ENCODE measurements at regions not wholly inside any gene's neighbourhood (a gene's known extent, or its start where the extent isn't known, plus 50 kb on each side); places are given as distances from the start of the nearest gene placed in this dataset.
"Not testable (repeated sequence)": the region's sequence is repeated elsewhere in the genome, so short reads cannot be mapped to it uniquely, and the experiment has no call there.

DNA sequence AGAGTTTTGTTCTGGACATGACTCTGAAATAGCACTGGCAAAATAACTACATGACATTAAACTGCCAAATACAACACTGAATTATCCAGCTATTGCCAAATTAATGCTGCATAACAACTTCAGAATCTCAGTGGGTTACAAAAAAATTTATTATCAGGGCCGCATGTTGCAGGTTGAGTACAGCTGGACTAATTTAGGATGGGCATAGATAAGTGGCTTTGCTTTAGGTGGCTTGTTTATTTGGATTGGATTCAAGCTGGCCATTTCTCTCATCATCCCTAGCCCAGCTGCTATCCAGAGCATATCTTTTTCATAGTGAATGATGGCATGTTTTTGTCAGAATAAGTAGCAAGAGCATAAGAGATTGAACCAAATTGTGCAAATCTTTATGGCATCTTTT is 1277.1 kb downstream of the REEP3 start:
- Histone ChIP-seq H3K18ac (ENCODE audit: low read length) (no peak overlapping the region), H3K9ac (ENCODE audit: low read depth, low read length, poor library complexity) (no peak overlapping the region), H3K4ac (ENCODE audit: low read length) (no peak overlapping the region), H3K4me3 (ENCODE audit: low read length in 2 of 2) (no peak overlapping the region), H2AFZ (ENCODE audit: low read length) (no peak overlapping the region), H3K79me1 (ENCODE audit: low read depth, low read length) (no peaks in the 10 kb centered on the region), H4K8ac (ENCODE audit: low read depth, low read length) (no peak overlapping the region), H3K9me3 (replicated peaks in 1 of 2; ENCODE audit: control insufficient read depth in 2 of 2, insufficient read depth in 1 of 2, low read depth in 1 of 2, low read length in 2 of 2) (no peaks in the 10 kb centered on the region), H3K36me3 (replicated peaks in 1 of 2; ENCODE audit: control insufficient read depth in 2 of 2, insufficient read depth in 2 of 2, low read length in 2 of 2) (no peaks in the 10 kb centered on the region), H4K91ac (ENCODE audit: low read depth, low read length, poor library complexity) (no peak overlapping the region), H3K14ac (ENCODE audit: low read length) (no peak overlapping the region), H2BK15ac (ENCODE audit: low read length) (no peak overlapping the region), H3K27ac (replicated peaks; ENCODE audit: low read length) (no peak overlapping the region), H2BK12ac (ENCODE audit: low read length) (no peak overlapping the region), H3K27me3 (ENCODE audit: control insufficient read depth in 3 of 3, insufficient read depth in 3 of 3, low read depth in 1 of 3, low read length in 3 of 3) (no peaks in the 10 kb centered on the region), H2BK120ac (ENCODE audit: low read depth, low read length) (no peak overlapping the region), H2AK5ac (ENCODE audit: low read depth, low read length) (no peak overlapping the region), H2BK5ac (ENCODE audit: low read length) (no peak overlapping the region), H3K4me2 (ENCODE audit: insufficient read depth, low read length, poor library complexity, severe bottlenecking) (no peak overlapping the region), H3K4me1 (ENCODE audit: control insufficient read depth in 2 of 2, insufficient read depth in 1 of 2, low read depth in 1 of 2, low read length in 2 of 2) (no peaks in the 10 kb centered on the region), H3K23ac (ENCODE audit: low read depth, low read length, poor library complexity) (no peak overlapping the region)
- no CpG with 5 or more reads among the region's 1 CpG for WGBS, 2 donors (ENCODE audit: extremely low coverage in 2 of 2, insufficient read length in 2 of 2, insufficient replicate concordance in 1 of 2)
- no peak for DNase-seq (ENCODE audit: low spot score)

DNA sequence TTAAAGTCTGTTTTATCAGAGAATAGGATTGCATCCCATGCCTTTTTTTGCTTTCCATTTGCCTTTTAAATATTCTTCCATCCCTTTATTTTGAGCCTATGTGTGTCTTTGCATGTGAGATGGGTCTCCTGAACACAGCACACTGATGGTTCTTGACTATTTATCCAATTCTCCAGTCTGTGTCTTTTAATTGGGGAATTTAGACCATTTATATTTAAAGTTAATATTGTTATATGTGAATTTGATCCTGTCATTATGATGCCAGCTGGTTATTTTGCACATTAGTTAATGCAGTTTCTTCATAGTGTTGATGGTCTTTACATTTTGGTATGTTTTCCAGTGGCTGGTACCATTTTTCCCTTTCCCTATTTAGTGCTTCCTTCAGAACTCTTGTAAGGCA is 1287.0 kb downstream of the REEP3 start:
- H3K9me3 ChIP-seq (replicated peaks in 1 of 2; ENCODE audit: control insufficient read depth in 2 of 2, insufficient read depth in 1 of 2, low read depth in 1 of 2, low read length in 2 of 2); DNase-seq (ENCODE audit: low spot score); H4K8ac ChIP-seq (ENCODE audit: low read depth, low read length); H2AK5ac ChIP-seq (ENCODE audit: low read depth, low read length); H3K9ac ChIP-seq (ENCODE audit: low read depth, low read length, poor library complexity); H3K27me3 ChIP-seq (ENCODE audit: control insufficient read depth in 3 of 3, insufficient read depth in 3 of 3, low read depth in 1 of 3, low read length in 3 of 3); H3K27ac ChIP-seq (replicated peaks; ENCODE audit: low read length); H2BK12ac ChIP-seq (ENCODE audit: low read length); H3K79me1 ChIP-seq (ENCODE audit: low read depth, low read length); H3K36me3 ChIP-seq (replicated peaks in 1 of 2; ENCODE audit: control insufficient read depth in 2 of 2, insufficient read depth in 2 of 2, low read length in 2 of 2); H3K14ac ChIP-seq (ENCODE audit: low read length); H3K4ac ChIP-seq (ENCODE audit: low read length); H3K4me2 ChIP-seq (ENCODE audit: insufficient read depth, low read length, poor library complexity, severe bottlenecking); H4K91ac ChIP-seq (ENCODE audit: low read depth, low read length, poor library complexity); H3K18ac ChIP-seq (ENCODE audit: low read length); H3K4me3 ChIP-seq (ENCODE audit: low read length in 2 of 2); H3K23ac ChIP-seq (ENCODE audit: low read depth, low read length, poor library complexity); H2BK120ac ChIP-seq (ENCODE audit: low read depth, low read length); H2AFZ ChIP-seq (ENCODE audit: low read length); H2BK15ac ChIP-seq (ENCODE audit: low read length); H3K4me1 ChIP-seq (ENCODE audit: control insufficient read depth in 2 of 2, insufficient read depth in 1 of 2, low read depth in 1 of 2, low read length in 2 of 2); H2BK5ac ChIP-seq (ENCODE audit: low read length): not testable (repeated sequence)

DNA sequence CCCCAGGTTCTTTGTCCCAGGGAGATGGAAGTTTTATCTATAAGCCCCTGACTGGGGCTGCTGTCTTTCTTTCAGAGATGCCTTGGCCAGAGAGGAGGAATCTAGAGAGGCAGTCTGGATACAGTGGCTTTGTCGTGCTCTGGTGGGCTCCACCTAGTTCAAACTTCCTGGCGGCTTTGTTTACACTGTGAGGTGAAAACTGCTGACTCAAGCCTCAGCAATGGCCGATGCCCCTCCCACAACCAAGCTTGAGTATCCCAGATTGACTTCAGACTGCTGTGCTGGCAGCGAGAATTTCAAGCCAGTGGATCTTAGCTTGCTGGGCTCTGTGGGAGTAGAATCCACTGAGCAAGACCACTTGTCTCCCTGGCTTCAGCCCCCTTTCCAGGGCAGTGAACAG is 1288.8 kb downstream of the REEP3 start:
- DNase-seq (ENCODE audit: low spot score); H3K27ac ChIP-seq (replicated peaks; ENCODE audit: low read length); H3K4me1 ChIP-seq (ENCODE audit: control insufficient read depth in 2 of 2, insufficient read depth in 1 of 2, low read depth in 1 of 2, low read length in 2 of 2); H2BK120ac ChIP-seq (ENCODE audit: low read depth, low read length); H3K9me3 ChIP-seq (replicated peaks in 1 of 2; ENCODE audit: control insufficient read depth in 2 of 2, insufficient read depth in 1 of 2, low read depth in 1 of 2, low read length in 2 of 2); H2BK15ac ChIP-seq (ENCODE audit: low read length); H2BK5ac ChIP-seq (ENCODE audit: low read length); H3K79me1 ChIP-seq (ENCODE audit: low read depth, low read length); H3K36me3 ChIP-seq (replicated peaks in 1 of 2; ENCODE audit: control insufficient read depth in 2 of 2, insufficient read depth in 2 of 2, low read length in 2 of 2); H3K27me3 ChIP-seq (ENCODE audit: control insufficient read depth in 3 of 3, insufficient read depth in 3 of 3, low read depth in 1 of 3, low read length in 3 of 3); H3K4me3 ChIP-seq (ENCODE audit: low read length in 2 of 2); H3K9ac ChIP-seq (ENCODE audit: low read depth, low read length, poor library complexity); H2AK5ac ChIP-seq (ENCODE audit: low read depth, low read length); H3K18ac ChIP-seq (ENCODE audit: low read length); H4K8ac ChIP-seq (ENCODE audit: low read depth, low read length); H3K14ac ChIP-seq (ENCODE audit: low read length); H4K91ac ChIP-seq (ENCODE audit: low read depth, low read length, poor library complexity); H2BK12ac ChIP-seq (ENCODE audit: low read length); H3K4me2 ChIP-seq (ENCODE audit: insufficient read depth, low read length, poor library complexity, severe bottlenecking); H3K23ac ChIP-seq (ENCODE audit: low read depth, low read length, poor library complexity); H3K4ac ChIP-seq (ENCODE audit: low read length): not testable (repeated sequence)
- no CpG with 5 or more reads among the region's 4 CpGs for WGBS, 2 donors (ENCODE audit: extremely low coverage in 2 of 2, insufficient read length in 2 of 2, insufficient replicate concordance in 1 of 2)
- H2AFZ ChIP-seq (ENCODE audit: low read length), result peak overlapping the region; percentile 83

DNA sequence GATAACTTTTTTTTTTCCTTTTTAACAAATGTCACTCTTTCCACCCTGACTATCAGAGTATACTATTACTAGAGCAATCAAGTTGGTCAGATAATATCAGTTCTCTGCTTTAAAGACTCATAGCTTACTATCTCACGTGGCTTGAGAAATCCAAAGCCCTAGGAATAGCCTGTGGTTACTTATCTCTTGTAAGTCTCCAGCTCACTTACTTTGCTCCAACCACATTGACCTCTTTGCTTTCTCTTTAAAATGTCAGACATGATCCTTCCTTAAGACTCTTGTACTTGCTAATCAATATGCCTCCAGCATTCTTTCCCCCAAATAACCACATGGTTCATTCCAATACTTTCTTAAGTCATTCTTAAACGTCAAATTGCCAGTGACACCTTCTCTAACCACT is 1292.2 kb downstream of the REEP3 start:
- Histone ChIP-seq H4K8ac (ENCODE audit: low read depth, low read length) (no peak overlapping the region), H3K9me3 (replicated peaks in 1 of 2; ENCODE audit: control insufficient read depth in 2 of 2, insufficient read depth in 1 of 2, low read depth in 1 of 2, low read length in 2 of 2) (no peaks in the 10 kb centered on the region), H3K18ac (ENCODE audit: low read length) (no peak overlapping the region), H2BK5ac (ENCODE audit: low read length) (no peak overlapping the region), H3K79me1 (ENCODE audit: low read depth, low read length) (no peaks in the 10 kb centered on the region), H2BK15ac (ENCODE audit: low read length) (no peak overlapping the region), H3K9ac (ENCODE audit: low read depth, low read length, poor library complexity) (no peak overlapping the region), H2BK120ac (ENCODE audit: low read depth, low read length) (no peak overlapping the region), H3K23ac (ENCODE audit: low read depth, low read length, poor library complexity) (no peak overlapping the region), H3K4me1 (ENCODE audit: control insufficient read depth in 2 of 2, insufficient read depth in 1 of 2, low read depth in 1 of 2, low read length in 2 of 2) (peaks cover 2 to 3% of the 10 kb centered on the region in 2 donors), H3K4me2 (ENCODE audit: insufficient read depth, low read length, poor library complexity, severe bottlenecking) (no peak overlapping the region), H2BK12ac (ENCODE audit: low read length) (no peak overlapping the region), H3K27me3 (ENCODE audit: control insufficient read depth in 3 of 3, insufficient read depth in 3 of 3, low read depth in 1 of 3, low read length in 3 of 3) (no peaks in the 10 kb centered on the region), H3K36me3 (replicated peaks in 1 of 2; ENCODE audit: control insufficient read depth in 2 of 2, insufficient read depth in 2 of 2, low read length in 2 of 2) (no peaks in the 10 kb centered on the region), H3K27ac (replicated peaks; ENCODE audit: low read length) (no peak overlapping the region), H4K91ac (ENCODE audit: low read depth, low read length, poor library complexity) (no peak overlapping the region), H3K14ac (ENCODE audit: low read length) (no peak overlapping the region), H2AFZ (ENCODE audit: low read length) (no peak overlapping the region), H3K4ac (ENCODE audit: low read length) (no peak overlapping the region), H2AK5ac (ENCODE audit: low read depth, low read length) (no peak overlapping the region), H3K4me3 (ENCODE audit: low read length in 2 of 2) (no peak overlapping the region)
- DNase-seq (ENCODE audit: low spot score), result no peak
- WGBS, 2 donors (ENCODE audit: extremely low coverage in 2 of 2, insufficient read length in 2 of 2, insufficient replicate concordance in 1 of 2), result no CpG with 5 or more reads among the region's 2 CpGs

All from neuronal stem cell (in vitro differentiated cells).